H9 (cell line): ENCODE measurements at regions not wholly inside any gene's neighbourhood (a gene's known extent, or its start where the extent isn't known, plus 50 kb on each side); places are given as distances from the start of the nearest gene placed in this dataset.

ENCODE experiments used
- DNase-seq: peaks from one replicate; pipeline ENCODE4 v3.0.0-alpha.2; 2017
- H2AFZ ChIP-seq: one replicate; pipeline ENCODE4 v1.6.1; 2013; ENCODE audit warnings: mild to moderate bottlenecking, low read length, control low read depth, moderate library complexity
- H2AK5ac ChIP-seq: 2 replicates; pipeline ENCODE4 v1.6.1; 2013; ENCODE audit warnings: low read length, control low read depth, mixed read lengths; ENCODE audit not compliant: insufficient read length
- H2BK120ac ChIP-seq: one replicate; pipeline ENCODE4 v1.6.1; 2013; ENCODE audit warnings: low read depth, mild to moderate bottlenecking, low read length, control low read depth, inconsistent platforms; ENCODE audit not compliant: poor library complexity, severe bottlenecking
- H2BK12ac ChIP-seq: 2 replicates; pipeline ENCODE4 v1.6.1; 2013; ENCODE audit warnings: low read length, control low read depth, mixed read lengths, low read depth; ENCODE audit not compliant: insufficient read length
- H2BK15ac ChIP-seq: 2 replicates; pipeline ENCODE4 v1.6.1; 2013; ENCODE audit warnings: low read depth, low read length, control low read depth
- H2BK20ac ChIP-seq: one replicate; pipeline ENCODE4 v1.6.1; 2013; ENCODE audit warnings: low read depth, mild to moderate bottlenecking, low read length, control low read depth, inconsistent platforms; ENCODE audit not compliant: poor library complexity, severe bottlenecking
- H2BK5ac ChIP-seq: 2 replicates; pipeline ENCODE4 v1.6.1; 2013; ENCODE audit warnings: low read length, control low read depth, mixed read lengths; ENCODE audit not compliant: insufficient read length
- H3K14ac ChIP-seq: 2 replicates; pipeline ENCODE4 v1.6.1; 2013; ENCODE audit warnings: low read length, control low read depth; ENCODE audit not compliant: insufficient read depth
- H3K18ac ChIP-seq: 2 replicates; pipeline ENCODE4 v1.6.1; 2013; ENCODE audit warnings: low read depth, mild to moderate bottlenecking, mixed read lengths, low read length, control low read depth; ENCODE audit not compliant: insufficient read length
- H3K23ac ChIP-seq: 2 replicates; pipeline ENCODE4 v1.6.1; 2013; ENCODE audit warnings: low read length, control low read depth, mixed read lengths, low read depth; ENCODE audit not compliant: insufficient read length
- H3K23me2 ChIP-seq: 2 replicates; pipeline ENCODE4 v1.6.1; 2013; ENCODE audit warnings: low read depth, mild to moderate bottlenecking, mixed read lengths, low read length, control low read depth; ENCODE audit not compliant: insufficient read length, poor library complexity, severe bottlenecking
- H3K27ac ChIP-seq: 2 replicates; pipeline ENCODE4 v1.5.1; 2013; ENCODE audit warnings: low read length, control low read depth, mixed read lengths, low read depth; ENCODE audit not compliant: insufficient read length
- H3K27me3 ChIP-seq: 2 replicates; pipeline ENCODE4 v1.6.1; 2013; ENCODE audit warnings: low read length, control low read depth, inconsistent platforms; ENCODE audit not compliant: insufficient read depth
- H3K4ac ChIP-seq: 2 replicates; pipeline ENCODE4 v1.6.1; 2013; ENCODE audit warnings: low read depth, mild to moderate bottlenecking, control low read depth, inconsistent platforms, low read length, moderate library complexity
- H3K4me1 ChIP-seq: 2 replicates; pipeline ENCODE4 v1.6.1; 2013; ENCODE audit warnings: low read length, control low read depth, inconsistent platforms; ENCODE audit not compliant: insufficient read depth
- H3K4me2 ChIP-seq: 2 replicates; pipeline ENCODE4 v1.6.1; 2013; ENCODE audit warnings: low read length, control low read depth, mixed read lengths; ENCODE audit not compliant: insufficient read length, insufficient read depth
- H3K56ac ChIP-seq: 2 replicates; pipeline ENCODE4 v1.6.1; 2013; ENCODE audit warnings: low read depth, mild to moderate bottlenecking, mixed read lengths, low read length, control low read depth; ENCODE audit not compliant: insufficient read length
- H3K79me1 ChIP-seq: 2 replicates; pipeline ENCODE4 v1.6.1; 2013; ENCODE audit warnings: low read depth, mild to moderate bottlenecking, moderate library complexity, low read length, control low read depth, inconsistent platforms; ENCODE audit not compliant: insufficient read depth, poor library complexity, severe bottlenecking
- H3K79me2 ChIP-seq: 2 replicates; pipeline ENCODE4 v1.6.1; 2013; ENCODE audit warnings: low read length, control low read depth, inconsistent platforms; ENCODE audit not compliant: insufficient read depth
- H3K9ac ChIP-seq: 2 replicates; pipeline ENCODE4 v1.6.1; 2013; ENCODE audit warnings: low read length, control low read depth, mixed read lengths; ENCODE audit not compliant: insufficient read length; ENCODE audit errors: extremely low read depth
- H3K9me3 ChIP-seq: one replicate; pipeline ENCODE4 v1.6.1; 2013; ENCODE audit warnings: low read depth, low read length, inconsistent platforms; ENCODE audit not compliant: control insufficient read depth
- H3T11ph ChIP-seq: one replicate; pipeline ENCODE4 v1.6.1; 2013; ENCODE audit warnings: mild to moderate bottlenecking, low read length, control low read depth, inconsistent platforms
- H4K20me1 ChIP-seq: one replicate; pipeline ENCODE4 v1.6.1; 2013; ENCODE audit not compliant: control insufficient read depth, insufficient read length, insufficient read depth
- H4K5ac ChIP-seq: 2 replicates; pipeline ENCODE4 v1.6.1; 2013; ENCODE audit warnings: low read depth, mild to moderate bottlenecking, mixed read lengths, low read length, control low read depth; ENCODE audit not compliant: insufficient read length
- H4K8ac ChIP-seq: replicated peaks from 2 replicates; pipeline ENCODE4 v1.6.1; 2013; ENCODE audit warnings: low read length, control low read depth, mixed read lengths, low read depth; ENCODE audit not compliant: insufficient read length
- H4K91ac ChIP-seq: 2 replicates; pipeline ENCODE4 v1.6.1; 2013; ENCODE audit warnings: low read depth, mild to moderate bottlenecking, moderate library complexity, mixed read lengths, low read length, control low read depth; ENCODE audit not compliant: insufficient read length
- H3K27ac Mint-ChIP-seq, 3 experiments: 2 replicates in 2 of 3; 3 replicates in 1 of 3; pipeline ENCODE4 v1.8.0; 2020 to 2021; ENCODE audit warnings: mixed read lengths in 3 of 3, mild to moderate bottlenecking in 1 of 3, moderate library complexity in 1 of 3
- H3K27me3 Mint-ChIP-seq: 2 replicates; pipeline ENCODE4 v1.8.0; 2021; ENCODE audit warnings: low read depth, mild to moderate bottlenecking, moderate library complexity, mixed read lengths
- H3K36me3 Mint-ChIP-seq, 3 experiments: 2 replicates in 2 of 3; 3 replicates in 1 of 3; pipeline ENCODE4 v1.8.0; 2020 to 2021; ENCODE audit warnings: low read depth in 3 of 3, mixed read lengths in 3 of 3; ENCODE audit not compliant: insufficient read depth in 1 of 3
- H3K4me1 Mint-ChIP-seq, 2 experiments: 2 replicates each; pipeline ENCODE4 v1.8.0; 2020; ENCODE audit warnings: mixed read lengths in 2 of 2
- H3K4me3 Mint-ChIP-seq, 2 experiments: 2 replicates in 1 of 2; 3 replicates in 1 of 2; pipeline ENCODE4 v1.8.0; 2020 to 2021; ENCODE audit warnings: mild to moderate bottlenecking in 2 of 2, mixed read lengths in 2 of 2, moderate library complexity in 1 of 2
- H3K9me3 Mint-ChIP-seq, 2 experiments: 2 replicates in 1 of 2; 3 replicates in 1 of 2; pipeline ENCODE4 v1.8.0; 2020; ENCODE audit warnings: mild to moderate bottlenecking in 2 of 2, mixed read lengths in 2 of 2, moderate library complexity in 1 of 2
- CTCF ChIP-seq: fragments of 200-600 bp; sonication (generic); conservative IDR thresholded peaks from 3 replicates; pipeline ENCODE4 v1.8.0; 2021; ENCODE audit warnings: antibody characterized with exemption, mild to moderate bottlenecking
- WGBS: extraction: QIAGEN DNeasy Blood & Tissue Kit; methylation state at CpG from one replicate; pipeline ENCODE4 v1.1.7; 2013; ENCODE audit warnings: missing lambda C conversion rate, low lambda C conversion rate, mixed read lengths; ENCODE audit not compliant: insufficient read length; ENCODE audit errors: extremely low coverage; 5-methylcytosine and 5-hydroxymethylcytosine counted together

DNA sequence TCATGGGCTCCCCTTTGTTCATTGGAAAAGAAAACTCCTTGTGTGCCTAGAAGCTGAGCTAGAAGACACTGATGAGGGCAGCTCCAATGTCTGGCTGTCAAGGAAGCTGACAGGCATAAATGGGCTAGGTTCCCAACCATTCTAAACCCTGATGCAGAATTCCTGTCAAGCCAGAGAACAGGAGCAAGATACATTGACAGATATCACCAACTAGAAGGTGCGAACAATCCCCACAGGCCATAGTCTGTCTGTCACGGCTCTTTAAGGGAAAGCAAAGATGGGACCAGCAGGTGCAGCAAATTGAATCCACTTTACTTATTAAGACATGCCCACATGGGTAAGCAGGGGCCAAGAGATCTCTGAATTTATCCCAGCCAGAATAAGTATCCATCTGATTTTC lies 617.9 kb upstream of the POT1 start:
- no peak overlapping the region for H3K27ac ChIP-seq
- H3K79me2 ChIP-seq, result no peaks in the 10 kb centered on the region
- Mint-ChIP-seq H3K4me3 (no peak overlapping the region), H3K27me3 (no peaks in the 10 kb centered on the region), H3K4me1 (peaks cover 0 to 7% of the 10 kb centered on the region in 2 experiments; a peak in 1 of 4 replicates), H3K9me3 (no peaks in the 10 kb centered on the region), H3K27ac (no peak overlapping the region), H3K36me3 (no peaks in the 10 kb centered on the region)
- H4K8ac ChIP-seq, result no peak overlapping the region
- H2BK20ac ChIP-seq, result no peak overlapping the region
- no peak overlapping the region for H3K4me2 ChIP-seq
- TF ChIP-seq CTCF, result no peak
- H3K27me3 ChIP-seq, result no peaks in the 10 kb centered on the region
- H3K4me1 ChIP-seq, result no peaks in the 10 kb centered on the region
- H3K9ac ChIP-seq, result no peak overlapping the region
- H3T11ph ChIP-seq, result no peak overlapping the region
- no peak overlapping the region for H2BK12ac ChIP-seq
- no peak overlapping the region for H3K14ac ChIP-seq
- H2AFZ ChIP-seq, result no peak overlapping the region
- H3K23me2 ChIP-seq, result no peaks in the 10 kb centered on the region
- H3K56ac ChIP-seq, result no peak overlapping the region
- H2BK15ac ChIP-seq, result no peak overlapping the region
- H2BK120ac ChIP-seq, result no peak overlapping the region
- H2BK5ac ChIP-seq, result no peak overlapping the region
- H4K5ac ChIP-seq, result no peak overlapping the region
- no peak overlapping the region for H2AK5ac ChIP-seq
- H3K4ac ChIP-seq, result no peak overlapping the region
- H4K91ac ChIP-seq, result no peak overlapping the region
- no peaks in the 10 kb centered on the region for H3K9me3 ChIP-seq
- no peak overlapping the region for H3K18ac ChIP-seq
- H3K23ac ChIP-seq, result no peak overlapping the region
- no peak for DNase-seq
- no peaks in the 10 kb centered on the region for H3K79me1 ChIP-seq
- no peaks in the 10 kb centered on the region for H4K20me1 ChIP-seq
- WGBS, result no CpG with 5 or more reads among the region's 2 CpGs
